ENCODE measurements at regions not wholly inside any gene's neighbourhood (a gene's known extent, or its start where the extent isn't known, plus 50 kb on each side); places are given as distances from the start of the nearest gene placed in this dataset.
"Not testable (repeated sequence)": the region's sequence is repeated elsewhere in the genome, so short reads cannot be mapped to it uniquely, and the experiment has no call there.

- H3K27ac ChIP-seq; DNase-seq (ENCODE audit: low read depth, low spot score): not testable (repeated sequence)
Observed at GRCh38 chr1:146656356-146657060, 281.6 kb upstream of the NBPF12 start.

DNA sequence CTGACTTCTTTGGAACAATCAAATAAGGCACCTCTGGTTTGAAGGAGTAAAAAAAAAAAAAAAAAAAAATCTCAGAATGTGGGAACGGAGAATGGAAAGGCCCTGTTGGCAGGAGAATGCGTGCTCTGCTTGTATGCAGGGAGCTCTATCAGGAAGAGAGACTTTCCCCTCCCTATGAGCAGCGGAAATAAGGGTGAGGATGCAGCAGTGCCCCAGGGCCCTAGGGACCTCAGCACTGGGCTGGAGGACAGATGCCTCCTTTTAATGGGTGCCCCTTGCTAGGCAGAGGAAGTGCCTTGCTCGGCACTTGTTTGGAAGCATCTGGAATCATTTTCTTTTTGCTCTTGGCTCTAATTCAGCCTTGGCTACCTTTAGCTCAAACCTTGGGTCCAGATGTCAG, 283.4 kb upstream of the NBPF12 start:
- not testable (repeated sequence) for DNase-seq (ENCODE audit: low read depth, low spot score); H3K27ac ChIP-seq

DNA sequence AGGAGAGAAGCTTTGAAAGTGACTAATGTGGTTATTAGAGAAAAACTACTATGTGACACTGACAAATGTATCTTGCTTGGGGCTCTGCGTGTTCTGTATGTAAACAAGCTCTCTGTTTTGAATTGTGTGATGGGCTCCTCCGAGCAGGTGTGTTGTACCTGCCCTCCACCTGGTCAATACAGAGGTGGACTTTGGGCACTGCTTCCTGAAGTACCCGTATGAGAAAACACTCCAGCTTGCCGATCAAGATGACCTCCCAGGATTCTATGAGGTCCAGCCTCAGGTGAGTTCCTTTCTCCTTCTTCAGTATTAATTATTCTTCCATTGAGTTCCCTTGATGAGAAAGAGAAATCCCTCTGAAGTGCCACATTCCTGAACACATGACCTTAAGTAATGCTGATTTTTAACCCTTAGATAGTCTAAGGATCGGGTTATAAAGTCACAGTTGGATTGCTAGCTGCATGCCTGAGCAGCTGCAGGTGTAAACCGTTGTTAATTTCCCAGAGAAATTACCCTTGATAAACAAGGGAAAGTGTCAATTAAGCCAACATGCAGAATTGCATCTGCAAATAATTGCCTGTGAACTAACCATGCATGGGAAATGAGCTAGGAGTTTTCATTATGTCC, 292.0 kb upstream of the NBPF12 start:
- H3K27ac ChIP-seq = not testable (repeated sequence)

GRCh38 chr1:146641534-146641933, 296.6 kb upstream of the NBPF12 start:
- not testable (repeated sequence) for DNase-seq (ENCODE audit: low read depth, low spot score); H3K27ac ChIP-seq

More for the DNA sequence above, 292.0 kb upstream of the NBPF12 start:
- DNase-seq (ENCODE audit: low read depth, low spot score) = not testable (repeated sequence)

GRCh38 chr1:146640671-146641070, 297.5 kb upstream of the NBPF12 start:
- H3K27ac ChIP-seq = not testable (repeated sequence)
- peak; percentile 22 for DNase-seq (ENCODE audit: low read depth, low spot score)

- H3K27ac ChIP-seq; DNase-seq (ENCODE audit: low read depth, low spot score): not testable (repeated sequence)
Observed at GRCh38 chr1:146630302-146630701, 307.8 kb upstream of the NBPF12 start.

GRCh38 chr1:146618582-146618981, 319.5 kb upstream of the NBPF12 start:
- not testable (repeated sequence) for DNase-seq (ENCODE audit: low read depth, low spot score); H3K27ac ChIP-seq

GRCh38 chr1:146604681-146605080, 333.4 kb upstream of the NBPF12 start:
- not testable (repeated sequence) for DNase-seq (ENCODE audit: low read depth, low spot score); H3K27ac ChIP-seq

DNA sequence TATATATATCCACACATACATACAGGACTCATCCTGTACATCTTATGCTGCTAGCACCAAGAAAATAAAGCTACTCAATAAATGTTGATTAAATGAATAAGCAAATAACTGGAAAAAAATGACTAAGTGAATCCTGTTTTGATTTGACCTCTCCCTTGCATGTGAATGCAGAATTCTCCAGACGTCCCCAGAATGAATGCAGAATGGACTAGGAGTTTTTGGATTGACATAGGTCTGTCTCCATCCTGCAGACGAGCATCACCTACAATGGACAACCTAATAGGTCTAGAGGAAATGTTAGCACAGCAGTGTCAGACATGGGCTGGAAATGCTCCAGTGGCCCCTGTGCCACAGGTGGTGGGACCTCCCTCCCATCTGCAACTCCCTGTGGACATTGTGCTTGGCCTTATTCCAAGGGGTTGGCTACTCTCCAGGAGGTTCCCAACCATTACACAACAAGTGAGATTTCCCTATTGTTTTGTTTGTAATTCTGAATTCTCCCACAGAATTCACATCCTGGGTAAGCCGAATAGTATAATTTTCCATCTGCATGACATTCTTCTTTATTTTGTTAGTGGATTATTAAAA, 337.3 kb upstream of the NBPF12 start:
- not testable (repeated sequence) for DNase-seq (ENCODE audit: low read depth, low spot score)

DNA sequence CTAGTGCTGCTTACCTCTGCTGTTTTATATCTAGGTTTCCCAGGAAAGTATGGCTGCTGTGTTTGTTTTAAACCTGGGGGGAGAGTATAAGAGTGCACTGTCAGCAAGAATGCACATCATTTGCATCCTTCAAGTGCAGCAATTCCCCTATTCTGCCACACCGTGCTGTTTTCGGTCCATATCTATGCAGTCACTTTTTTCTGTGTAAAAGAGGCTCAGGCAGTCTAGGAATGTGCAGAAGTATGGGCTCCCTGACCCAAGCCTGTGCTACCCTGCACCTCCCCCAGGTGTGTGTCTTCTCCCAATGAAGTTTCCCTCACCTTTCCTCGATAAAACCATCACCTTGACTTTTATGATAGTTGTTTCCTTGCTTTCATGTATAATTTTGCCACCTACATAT, 338.2 kb upstream of the NBPF12 start:
- not testable (repeated sequence) for DNase-seq (ENCODE audit: low read depth, low spot score); H3K27ac ChIP-seq

More for the DNA sequence above, 337.3 kb upstream of the NBPF12 start:
- not testable (repeated sequence) for H3K27ac ChIP-seq

GRCh38 chr1:146581229-146581628, 352.4 kb upstream of the NOTCH2NLA start:
- not testable (repeated sequence) for DNase-seq (ENCODE audit: low read depth, low spot score); H3K27ac ChIP-seq

DNA sequence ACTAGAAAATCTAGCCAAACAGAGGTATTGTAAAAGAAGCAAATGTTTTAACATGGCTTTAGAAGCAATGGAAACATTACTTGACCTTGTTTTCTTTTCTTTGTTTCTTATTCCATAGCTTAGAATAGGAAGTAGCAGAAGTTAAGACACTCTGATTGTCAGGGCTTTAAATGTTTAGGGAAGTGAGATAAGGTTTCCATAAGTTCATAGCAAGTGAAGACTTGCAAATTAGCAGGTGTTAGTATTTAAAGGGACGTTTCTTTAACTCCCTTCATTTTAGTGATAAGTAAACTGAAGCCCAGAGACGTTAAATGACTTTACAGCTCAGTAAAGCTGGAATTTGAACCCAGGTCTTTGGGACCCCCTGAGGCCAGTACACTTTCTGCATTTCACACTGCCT, 338.7 kb upstream of the NOTCH2NLA start:
- not testable (repeated sequence) for H3K27ac ChIP-seq; DNase-seq (ENCODE audit: low read depth, low spot score)

- H3K27ac ChIP-seq = not testable (repeated sequence)
Observed at GRCh38 chr1:146558032-146558431, 329.2 kb upstream of the NOTCH2NLA start.

DNA sequence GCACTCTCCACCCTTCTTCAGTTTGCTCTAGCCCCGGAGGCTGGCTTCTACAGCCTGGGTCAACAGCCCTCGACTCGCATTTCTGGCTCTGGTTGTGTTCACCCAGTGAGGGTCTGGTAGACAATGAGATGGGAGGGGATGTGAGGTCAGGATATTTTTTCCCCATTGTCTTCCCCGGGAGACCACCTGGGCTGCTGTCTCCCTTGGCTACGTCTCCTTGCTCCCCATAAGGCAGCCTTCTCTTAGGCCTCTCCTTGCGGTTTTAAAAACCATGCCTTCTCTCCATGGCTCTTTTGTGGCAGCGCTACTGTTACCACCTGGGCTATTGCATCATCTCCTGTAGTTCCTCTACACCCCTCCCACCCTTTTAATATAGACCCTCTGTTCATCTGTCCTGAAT, 327.6 kb upstream of the NOTCH2NLA start:
- not testable (repeated sequence) for DNase-seq (ENCODE audit: low read depth, low spot score); H3K27ac ChIP-seq

More at GRCh38 chr1:146558032-146558431, 329.2 kb upstream of the NOTCH2NLA start:
- not testable (repeated sequence) for DNase-seq (ENCODE audit: low read depth, low spot score)

DNA sequence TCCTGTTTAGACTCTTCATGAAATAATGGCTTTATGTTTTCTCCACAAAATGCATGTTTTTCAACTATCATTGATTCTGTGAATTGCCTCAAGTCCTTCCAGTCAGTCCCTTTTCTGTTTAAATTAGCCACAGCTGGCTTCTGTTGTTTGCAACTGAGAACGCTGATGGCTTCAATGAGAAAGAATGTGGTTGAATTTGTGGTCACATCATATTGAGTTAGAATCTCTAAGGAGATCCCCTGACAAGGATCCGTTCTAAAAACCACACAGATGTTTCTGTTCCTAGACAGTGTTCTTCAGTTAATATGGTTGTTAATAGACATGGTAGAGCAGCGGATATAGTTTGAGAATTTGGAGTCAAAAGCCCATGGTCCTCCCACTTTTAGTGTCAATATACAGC, 323.6 kb upstream of the NOTCH2NLA start:
- H3K27ac ChIP-seq = not testable (repeated sequence)

DNA sequence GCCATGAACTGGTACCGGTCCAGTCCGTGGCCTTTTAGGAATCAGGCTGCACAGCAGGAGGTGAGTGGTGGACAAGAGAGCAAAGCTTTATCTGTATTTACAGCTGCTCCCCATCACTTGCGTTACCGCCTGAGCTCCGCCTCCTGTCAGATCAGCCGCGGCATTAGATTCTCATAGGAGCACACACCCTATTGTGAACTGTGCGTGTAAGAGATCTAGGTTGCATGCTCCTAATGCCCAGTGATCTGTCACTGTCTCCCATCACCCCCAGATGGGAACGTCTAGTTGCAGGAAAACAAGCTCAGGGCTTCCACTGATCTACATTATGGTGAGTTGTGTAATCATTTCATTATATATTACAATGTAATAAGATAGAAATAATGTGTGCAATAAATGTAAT, 319.9 kb upstream of the NOTCH2NLA start:
- not testable (repeated sequence) for DNase-seq (ENCODE audit: low read depth, low spot score); H3K27ac ChIP-seq

More for the DNA sequence above, 323.6 kb upstream of the NOTCH2NLA start:
- DNase-seq (ENCODE audit: low read depth, low spot score) = not testable (repeated sequence)

GRCh38 chr1:146546189-146546588, 317.4 kb upstream of the NOTCH2NLA start:
- not testable (repeated sequence) for H3K27ac ChIP-seq

GRCh38 chr1:146537775-146538373, 309.1 kb upstream of the NOTCH2NLA start:
- not testable (repeated sequence) for H3K27ac ChIP-seq; DNase-seq (ENCODE audit: low read depth, low spot score)

More at GRCh38 chr1:146546189-146546588, 317.4 kb upstream of the NOTCH2NLA start:
- not testable (repeated sequence) for DNase-seq (ENCODE audit: low read depth, low spot score)

DNA sequence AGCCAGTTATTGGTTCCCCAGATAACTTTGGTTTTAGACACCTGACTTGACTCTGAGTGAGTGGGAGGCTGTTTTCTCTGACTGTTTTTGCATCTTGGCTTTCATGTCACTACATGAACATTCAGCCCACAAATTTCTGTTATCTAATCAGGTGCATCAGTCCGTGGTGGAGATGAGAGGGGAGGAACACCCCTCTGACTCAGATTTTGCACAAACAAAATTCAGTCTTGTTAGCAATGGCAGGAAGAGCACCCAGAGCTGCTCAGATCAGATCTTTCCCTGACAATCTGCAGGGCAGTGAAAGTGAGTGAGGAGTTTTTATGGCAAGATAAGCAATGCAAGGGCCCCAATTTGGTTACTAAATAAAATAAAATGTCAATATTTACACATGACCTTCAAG, 307.2 kb upstream of the NOTCH2NLA start:
- not testable (repeated sequence) for DNase-seq (ENCODE audit: low read depth, low spot score); H3K27ac ChIP-seq

GRCh38 chr1:146535575-146535974, 306.8 kb upstream of the NOTCH2NLA start:
- DNase-seq (ENCODE audit: low read depth, low spot score); H3K27ac ChIP-seq: not testable (repeated sequence)

GRCh38 chr1:146530958-146531357, 302.1 kb upstream of the NOTCH2NLA start:
- H3K27ac ChIP-seq; DNase-seq (ENCODE audit: low read depth, low spot score): not testable (repeated sequence)
